ENCODE measurements at regions not wholly inside any gene's neighbourhood (a gene's known extent, or its start where the extent isn't known, plus 50 kb on each side); places are given as distances from the start of the nearest gene placed in this dataset.

GRCh38 chr3:157810924-157811718 is 295.1 kb downstream of the SHOX2 start:
- WGBS, 2 donors = 45 to 46% methylated on average over 3 of the region's 3 CpGs
- intact Hi-C loops (cut with DNase I; ENCODE audit: low total_unique reads) = no loop called here
- Histone ChIP-seq H3K36me3 (ENCODE audit: low read depth, missing control alignments) (no peaks in the 10 kb centered on the region), H3K27me3 (no peaks in the 10 kb centered on the region), H3K27ac (no peak overlapping the region), H3K9me3 (no peaks in the 10 kb centered on the region), H3K4me1 (no peaks in the 10 kb centered on the region), H3K4me3 (no peak overlapping the region)
- no peak for TF ChIP-seq POLR2A (IDR thresholded peaks at IDR 0.05)
- TF ChIP-seq CTCF (IDR thresholded peaks at IDR 0.05) = no peak
- no peak for DNase-seq

- intact Hi-C loops (cut with DNase I; ENCODE audit: low total_unique reads) = no loop called here
- no peaks in the 10 kb centered on the region for H3K9me3 ChIP-seq
- WGBS, 2 donors = 75 to 84% methylated on average over 3 of the region's 3 CpGs
- H3K27me3 ChIP-seq = no peaks in the 10 kb centered on the region
- no peaks in the 10 kb centered on the region for H3K4me1 ChIP-seq
- H3K4me3 ChIP-seq = no peak overlapping the region
- no peak for DNase-seq
- H3K27ac ChIP-seq = no peak overlapping the region
- H3K36me3 ChIP-seq (ENCODE audit: low read depth, missing control alignments) = no peaks in the 10 kb centered on the region
- TF ChIP-seq CTCF (IDR thresholded peaks at IDR 0.05) = no peak
- TF ChIP-seq POLR2A (IDR thresholded peaks at IDR 0.05) = no peak
Observed at GRCh38 chr3:157807280-157807679, 298.9 kb downstream of the SHOX2 start.

- 86 to 95% methylated on average over 2 of the region's 2 CpGs for WGBS, 2 donors
- TF ChIP-seq POLR2A (IDR thresholded peaks at IDR 0.05) (no peak), CTCF (IDR thresholded peaks at IDR 0.05) (no peak)
- no peaks in the 10 kb centered on the region for H3K4me1 ChIP-seq
- intact Hi-C loops (cut with DNase I; ENCODE audit: low total_unique reads) = no loop called here
- H3K27ac ChIP-seq = no peak overlapping the region
- no peaks in the 10 kb centered on the region for H3K9me3 ChIP-seq
- no peaks in the 10 kb centered on the region for H3K27me3 ChIP-seq
- H3K36me3 ChIP-seq (ENCODE audit: low read depth, missing control alignments) = no peaks in the 10 kb centered on the region
- no peak overlapping the region for H3K4me3 ChIP-seq
- no peak for DNase-seq
Observed at GRCh38 chr3:157805538-157805937, 300.7 kb downstream of the SHOX2 start.

GRCh38 chr3:157794771-157795170 is 291.6 kb upstream of the VEPH1 start:
- Histone ChIP-seq H3K36me3 (ENCODE audit: low read depth, missing control alignments) (no peaks in the 10 kb centered on the region), H3K27ac (no peak overlapping the region), H3K9me3 (no peaks in the 10 kb centered on the region), H3K4me3 (no peak overlapping the region), H3K4me1 (no peaks in the 10 kb centered on the region), H3K27me3 (no peaks in the 10 kb centered on the region)
- intact Hi-C loops (cut with DNase I; ENCODE audit: low total_unique reads) = no loop called here
- TF ChIP-seq POLR2A (IDR thresholded peaks at IDR 0.05) = no peak
- no peak for TF ChIP-seq CTCF (IDR thresholded peaks at IDR 0.05)
- 28 to 64% methylated on average over 1 of the region's 1 CpG for WGBS, 2 donors
- DNase-seq = no peak

- Histone ChIP-seq H3K27me3 (no peaks in the 10 kb centered on the region), H3K4me3 (no peak overlapping the region), H3K36me3 (ENCODE audit: low read depth, missing control alignments) (no peaks in the 10 kb centered on the region), H3K9me3 (no peaks in the 10 kb centered on the region), H3K4me1 (no peaks in the 10 kb centered on the region), H3K27ac (no peak overlapping the region)
- TF ChIP-seq CTCF (IDR thresholded peaks at IDR 0.05) (no peak), POLR2A (IDR thresholded peaks at IDR 0.05) (no peak)
- 78 to 89% methylated on average over 9 of the region's 9 CpGs for WGBS, 2 donors
- no peak for DNase-seq
- intact Hi-C loops (cut with DNase I; ENCODE audit: low total_unique reads) = no loop called here
Observed at GRCh38 chr3:157793745-157794144, 290.5 kb upstream of the VEPH1 start.

All from testis (tissue), 2 donors.